Gastrocnemius medialis (tissue), 4 donors: ENCODE measurements at regions not wholly inside any gene's neighbourhood (a gene's known extent, or its start where the extent isn't known, plus 50 kb on each side); places are given as distances from the start of the nearest gene placed in this dataset.

Source experiments
- ATAC-seq, 2 donors: fragments of 150-250 bp; one replicate each; pipeline ENCODE4 v1.9.1; 2016
- DNase-seq, 2 donors: peaks; one replicate each; pipeline ENCODE4 v3.0.0-alpha.2; 2019
- H3K27ac ChIP-seq, 4 donors: fragments of 200-600 bp; sonication (generic); 1 replicate in 1 of 4; 2 replicates in 3 of 4; pipeline ENCODE4 v1.5.1; 2016 to 2018; ENCODE audit warnings: mild to moderate bottlenecking in 2 of 4, moderate library complexity in 1 of 4
- H3K27me3 ChIP-seq, 3 donors: fragments of 200-600 bp; sonication (generic) in 2 of 3; 1 replicate in 1 of 3; 2 replicates in 2 of 3; pipeline versions ENCODE4 v1.5.1 to v1.6.0; 2016 to 2019; ENCODE audit warnings: mild to moderate bottlenecking in 1 of 3, moderate library complexity in 1 of 3
- H3K36me3 ChIP-seq, 2 donors: fragments of 200-600 bp; sonication (generic) in 1 of 2; one replicate each; pipeline ENCODE4 v1.5.1; 2017 to 2018
- H3K4me1 ChIP-seq, 2 donors: fragments of 200-600 bp; sonication (generic) in 1 of 2; one replicate each; pipeline ENCODE4 v1.5.1; 2016 to 2017; ENCODE audit warnings: mild to moderate bottlenecking in 2 of 2
- H3K4me3 ChIP-seq, 4 donors: fragments of 200-600 bp; sonication (generic) in 3 of 4; 1 replicate in 1 of 4; 2 replicates in 3 of 4; pipeline ENCODE4 v1.5.1; 2016 to 2019; ENCODE audit warnings: mild to moderate bottlenecking in 2 of 4
- H3K9me3 ChIP-seq, 3 donors: fragments of 200-600 bp; sonication (generic) in 2 of 3; 1 replicate in 1 of 3; 2 replicates in 2 of 3; pipeline ENCODE4 v1.5.1; 2016 to 2019
- CTCF ChIP-seq, 5 experiments: fragments of 450-650 bp in 3 of 5; fragments of 200-600 bp in 2 of 5; sonication (generic) in 2 of 5; IDR thresholded peaks in 4 of 5; conservative IDR thresholded peaks in 1 of 5; 1 replicate in 4 of 5; 2 replicates in 1 of 5; pipeline ENCODE4 v1.5.1; 2016 to 2019; ENCODE audit warnings: antibody characterized with exemption in 5 of 5, mild to moderate bottlenecking in 3 of 5, moderate library complexity in 3 of 5
- POLR2A ChIP-seq, 2 donors: fragments of 450-650 bp; IDR thresholded peaks; one replicate each; pipeline ENCODE4 v1.6.1; 2017; ENCODE audit warnings: antibody characterized with exemption in 2 of 2, mild to moderate bottlenecking in 2 of 2, moderate library complexity in 2 of 2
- in situ Hi-C, 4 donors: fragments of 200-750 bp; cut with MboI; loops; one replicate each; pipeline versions ENCODE4 v1.15.0 to v1.8.0; 2017; ENCODE audit warnings: low sequenced_read_pairs in 4 of 4
- intact Hi-C: fragments of 100-400 bp; cut with DNase I; formaldehyde crosslinking; loops from one replicate; pipeline ENCODE4 v1.15.1; 2023; ENCODE audit warnings: low total_unique reads

GRCh38 chr2:183375821-183376220 lies 251.6 kb downstream of the NUP35 start:
- no peaks in the 10 kb centered on the region for H3K4me1 ChIP-seq
- ATAC-seq (no peak), DNase-seq (no peak)
- no peaks in the 10 kb centered on the region for H3K9me3 ChIP-seq
- in situ Hi-C loops: no loop called here
- H3K36me3 ChIP-seq: no peaks in the 10 kb centered on the region
- TF ChIP-seq POLR2A (IDR thresholded peaks at IDR 0.05) (no peak), CTCF (IDR thresholded peaks at IDR 0.05 in 4 of 5, conservative IDR thresholded peaks at IDR 0.05 in 1 of 5) (no peak)
- no peak overlapping the region for H3K4me3 ChIP-seq
- no peaks in the 10 kb centered on the region for H3K27me3 ChIP-seq
- intact Hi-C loops: no loop called here
- no peak overlapping the region for H3K27ac ChIP-seq

DNA sequence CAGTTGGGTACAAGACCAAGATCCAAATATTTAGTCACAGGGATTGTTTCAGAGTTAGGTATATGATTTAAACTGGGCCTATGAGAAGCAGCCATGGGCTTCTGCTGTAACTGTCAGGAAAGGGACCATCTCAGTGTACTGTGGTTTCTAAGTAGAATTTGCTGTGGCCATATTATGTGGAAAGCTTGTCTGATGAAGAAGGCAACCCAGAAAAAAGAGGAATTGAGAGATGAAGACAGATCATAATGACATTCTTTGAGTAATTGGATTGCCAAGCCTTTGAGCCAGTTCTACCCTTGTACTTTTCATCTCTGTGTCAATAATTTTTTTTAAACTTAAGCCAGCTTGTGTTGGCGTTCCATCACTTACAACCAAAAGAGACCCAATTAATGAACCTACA lies 259.6 kb downstream of the NUP35 start:
- in situ Hi-C loops: no loop called here
- H3K4me1 ChIP-seq: no peaks in the 10 kb centered on the region

GRCh38 chr2:183389546-183390080 lies 265.4 kb downstream of the NUP35 start:
- no peak for DNase-seq
- Histone ChIP-seq H3K27me3 (no peaks in the 10 kb centered on the region), H3K4me3 (no peak overlapping the region), H3K27ac (no peak overlapping the region), H3K36me3 (no peaks in the 10 kb centered on the region), H3K4me1 (no peaks in the 10 kb centered on the region), H3K9me3 (no peaks in the 10 kb centered on the region)
- ATAC-seq: no peak
- TF ChIP-seq CTCF (IDR thresholded peaks at IDR 0.05 in 4 of 5, conservative IDR thresholded peaks at IDR 0.05 in 1 of 5) (no peak), POLR2A (IDR thresholded peaks at IDR 0.05) (no peak)
- intact Hi-C loops: no loop called here
- in situ Hi-C loops: no loop called here

More for the DNA sequence above, 259.6 kb downstream of the NUP35 start:
- no peaks in the 10 kb centered on the region for H3K9me3 ChIP-seq
- no peak overlapping the region for H3K4me3 ChIP-seq
- ATAC-seq (no peak), DNase-seq (no peak)
- no peak overlapping the region for H3K27ac ChIP-seq
- intact Hi-C loops: no loop called here
- no peaks in the 10 kb centered on the region for H3K27me3 ChIP-seq
- no peak for TF ChIP-seq POLR2A (IDR thresholded peaks at IDR 0.05)
- TF ChIP-seq CTCF (IDR thresholded peaks at IDR 0.05 in 4 of 5, conservative IDR thresholded peaks at IDR 0.05 in 1 of 5): no peak
- no peaks in the 10 kb centered on the region for H3K36me3 ChIP-seq

GRCh38 chr2:183390109-183390508 lies 265.9 kb downstream of the NUP35 start:
- Histone ChIP-seq H3K36me3 (no peaks in the 10 kb centered on the region), H3K27me3 (no peaks in the 10 kb centered on the region), H3K27ac (no peak overlapping the region), H3K4me1 (no peaks in the 10 kb centered on the region), H3K9me3 (no peaks in the 10 kb centered on the region), H3K4me3 (no peak overlapping the region)
- in situ Hi-C loops: no loop called here
- intact Hi-C loops: no loop called here
- TF ChIP-seq POLR2A (IDR thresholded peaks at IDR 0.05): no peak
- no peak for TF ChIP-seq CTCF (IDR thresholded peaks at IDR 0.05 in 4 of 5, conservative IDR thresholded peaks at IDR 0.05 in 1 of 5)
- no peak for ATAC-seq
- DNase-seq: no peak

DNA sequence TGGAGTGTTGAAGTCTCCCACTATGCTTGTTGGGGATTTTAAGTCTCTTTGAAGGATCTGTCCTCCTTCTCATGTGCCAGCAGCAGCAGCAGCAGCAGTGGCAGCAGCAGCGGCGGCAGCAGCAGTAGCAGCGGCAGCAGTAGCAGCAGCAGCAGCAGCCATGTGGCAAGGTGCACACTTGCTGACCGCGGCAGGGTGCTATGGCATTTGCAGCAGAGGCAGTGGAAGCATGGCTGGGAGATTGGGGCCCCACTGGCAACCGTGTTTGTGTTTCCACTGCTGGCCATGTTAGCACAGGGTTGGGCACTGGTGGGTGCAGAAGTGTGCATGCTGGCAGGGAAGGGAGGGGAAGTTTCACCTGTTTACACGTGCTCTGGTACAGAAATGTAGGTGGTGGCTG lies 280.1 kb downstream of the NUP35 start:
- Histone ChIP-seq H3K27ac (no peak overlapping the region), H3K4me3 (no peak overlapping the region), H3K27me3 (no peaks in the 10 kb centered on the region), H3K36me3 (no peaks in the 10 kb centered on the region), H3K9me3 (no peaks in the 10 kb centered on the region), H3K4me1 (no peaks in the 10 kb centered on the region)
- no peak for DNase-seq
- in situ Hi-C loops (no loop called here), intact Hi-C loops (no loop called here)
- TF ChIP-seq POLR2A (IDR thresholded peaks at IDR 0.05) (no peak), CTCF (IDR thresholded peaks at IDR 0.05 in 4 of 5, conservative IDR thresholded peaks at IDR 0.05 in 1 of 5) (no peak)
- ATAC-seq: no peak
